ENCODE measurements at regions not wholly inside any gene's neighbourhood (a gene's known extent, or its start where the extent isn't known, plus 50 kb on each side); places are given as distances from the start of the nearest gene placed in this dataset.

DNA sequence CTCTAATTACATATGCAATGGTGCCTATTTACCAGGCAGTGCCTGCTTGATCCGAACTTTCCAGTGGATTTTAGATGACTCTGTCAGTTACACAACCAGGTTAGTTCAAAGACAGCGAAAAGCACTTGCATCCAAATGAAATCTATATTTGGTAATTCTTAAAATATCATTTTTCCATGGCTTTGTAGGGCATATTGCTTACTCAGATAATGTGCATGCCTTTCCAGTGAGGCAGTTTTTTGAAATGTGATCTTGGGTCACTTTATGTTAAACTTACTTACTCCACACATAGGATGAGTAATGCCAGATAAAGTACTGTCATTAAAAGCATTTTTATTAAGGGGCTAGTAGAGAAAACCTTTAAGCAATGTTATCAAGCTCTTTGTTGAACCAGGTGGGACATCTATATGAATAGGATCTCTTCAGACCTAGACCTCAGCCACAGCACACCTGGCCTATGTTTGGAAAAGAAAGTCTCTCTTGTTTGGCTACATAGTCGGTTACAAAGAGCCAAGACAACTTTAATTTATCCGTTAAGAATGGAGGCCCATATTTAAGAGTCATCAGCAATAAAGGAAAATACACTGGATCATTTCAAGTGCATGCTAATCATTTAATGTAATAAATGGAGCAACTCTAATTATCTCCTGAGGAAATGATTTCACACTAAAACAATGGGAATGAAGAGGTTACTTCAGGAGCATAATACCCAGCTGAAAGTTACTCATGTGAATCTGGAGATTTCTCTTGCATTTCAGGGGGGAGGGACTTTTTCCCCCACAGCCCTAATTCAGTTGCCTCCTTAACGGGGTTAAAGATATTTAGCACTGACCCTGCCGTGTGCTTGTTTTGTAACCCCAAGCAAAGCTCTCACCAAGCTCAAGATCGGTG is 56.3 kb upstream of the TMCO5A start:
- TF ChIP-seq, protein P1, sequence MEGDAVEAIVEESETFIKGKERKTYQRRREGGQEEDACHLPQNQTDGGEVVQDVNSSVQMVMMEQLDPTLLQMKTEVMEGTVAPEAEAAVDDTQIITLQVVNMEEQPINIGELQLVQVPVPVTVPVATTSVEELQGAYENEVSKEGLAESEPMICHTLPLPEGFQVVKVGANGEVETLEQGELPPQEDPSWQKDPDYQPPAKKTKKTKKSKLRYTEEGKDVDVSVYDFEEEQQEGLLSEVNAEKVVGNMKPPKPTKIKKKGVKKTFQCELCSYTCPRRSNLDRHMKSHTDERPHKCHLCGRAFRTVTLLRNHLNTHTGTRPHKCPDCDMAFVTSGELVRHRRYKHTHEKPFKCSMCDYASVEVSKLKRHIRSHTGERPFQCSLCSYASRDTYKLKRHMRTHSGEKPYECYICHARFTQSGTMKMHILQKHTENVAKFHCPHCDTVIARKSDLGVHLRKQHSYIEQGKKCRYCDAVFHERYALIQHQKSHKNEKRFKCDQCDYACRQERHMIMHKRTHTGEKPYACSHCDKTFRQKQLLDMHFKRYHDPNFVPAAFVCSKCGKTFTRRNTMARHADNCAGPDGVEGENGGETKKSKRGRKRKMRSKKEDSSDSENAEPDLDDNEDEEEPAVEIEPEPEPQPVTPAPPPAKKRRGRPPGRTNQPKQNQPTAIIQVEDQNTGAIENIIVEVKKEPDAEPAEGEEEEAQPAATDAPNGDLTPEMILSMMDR (IDR thresholded peaks at IDR 0.05; ENCODE audit: low read depth, low read length, poor library complexity, severe bottlenecking) = no peak
- TF ChIP-seq EZH2phosphoT487 (IDR thresholded peaks at IDR 0.05; ENCODE audit: borderline replicate concordance, low read length) = no peak
